K562 (cell line): ENCODE measurements at regions not wholly inside any gene's neighbourhood (a gene's known extent, or its start where the extent isn't known, plus 50 kb on each side); places are given as distances from the start of the nearest gene placed in this dataset.

Experiments
- ETV6 ChIP-seq, 3 experiments: fragments of 150-350 bp in 1 of 3; sonication (generic) in 1 of 3; formaldehyde crosslinking in 1 of 3; IDR thresholded peaks; 2 replicates each; pipeline versions ENCODE4 v1.6.1 to v1.8.0; 2014 to 2022; ENCODE audit warnings: borderline replicate concordance in 2 of 3, low read depth in 2 of 3, antibody characterized with exemption in 1 of 3, low read length in 1 of 3, mild to moderate bottlenecking in 1 of 3, missing genetic modification reagents in 1 of 3
- EZH2 ChIP-seq: IDR thresholded peaks from 2 replicates; pipeline ENCODE4 v1.6.1; 2012; ENCODE audit warnings: low read depth, mild to moderate bottlenecking, inconsistent platforms, low read length, borderline replicate concordance
- FOSL1 ChIP-seq: fragments of 200-800 bp; sonication (Bioruptor generic); conservative IDR thresholded peaks from 2 replicates; pipeline ENCODE4 v1.6.1; 2016; ENCODE audit warnings: missing genetic modification characterization, missing compliant biosample characterization
- MYC ChIP-seq, 2 experiments: fragments of 250-450 bp in 1 of 2; sonication (Bioruptor Pico) in 1 of 2; IDR thresholded peaks; 2 replicates each; pipeline versions ENCODE4 v1.5.1 to v1.6.1; 2012 to 2021; ENCODE audit warnings: low read depth in 2 of 2, borderline replicate concordance in 1 of 2, improper control_type of control experiment in 1 of 2, low read length in 1 of 2, mild to moderate bottlenecking in 1 of 2, moderate library complexity in 1 of 2
- PREB ChIP-seq: sonication (generic); formaldehyde crosslinking; IDR thresholded peaks from 2 replicates; pipeline ENCODE4 v1.8.1; 2023; ENCODE audit warnings: mild to moderate bottlenecking, missing genetic modification reagents
- ZNF174 ChIP-seq: fragments of 250-450 bp; sonication (Bioruptor Pico); IDR thresholded peaks from 2 replicates; pipeline ENCODE4 v1.4.0; 2020; ENCODE audit warnings: mild to moderate bottlenecking
- ZNF197 ChIP-seq: fragments of 200-800 bp; sonication (Bioruptor generic); IDR thresholded peaks from 2 replicates; pipeline ENCODE4 v1.6.1; 2016; ENCODE audit warnings: low read depth, missing genetic modification characterization, missing compliant biosample characterization
- ZNF717 ChIP-seq: fragments of 250-450 bp; sonication (Bioruptor Pico); IDR thresholded peaks from 2 replicates; pipeline ENCODE4 v1.5.0; 2021
- TF ChIP-seq, protein P1 (sequence below), 3 experiments: IDR thresholded peaks in 2 of 3; conservative IDR thresholded peaks in 1 of 3; 2 replicates each; pipeline ENCODE4 v1.5.1; 2011 to 2012; ENCODE audit warnings: low read length in 3 of 3, mild to moderate bottlenecking in 3 of 3, control low read depth in 2 of 3, improper control_type of control experiment in 1 of 3, inconsistent platforms in 1 of 3, low read depth in 1 of 3, mixed read lengths in 1 of 3, moderate library complexity in 1 of 3; ENCODE audit not compliant: insufficient read depth in 2 of 3
- TF ChIP-seq, protein P2 (sequence below): sonication (generic); formaldehyde crosslinking; IDR thresholded peaks from 2 replicates; pipeline ENCODE4 v1.4.0; 2020; ENCODE audit warnings: mild to moderate bottlenecking, missing genetic modification reagents

DNA sequence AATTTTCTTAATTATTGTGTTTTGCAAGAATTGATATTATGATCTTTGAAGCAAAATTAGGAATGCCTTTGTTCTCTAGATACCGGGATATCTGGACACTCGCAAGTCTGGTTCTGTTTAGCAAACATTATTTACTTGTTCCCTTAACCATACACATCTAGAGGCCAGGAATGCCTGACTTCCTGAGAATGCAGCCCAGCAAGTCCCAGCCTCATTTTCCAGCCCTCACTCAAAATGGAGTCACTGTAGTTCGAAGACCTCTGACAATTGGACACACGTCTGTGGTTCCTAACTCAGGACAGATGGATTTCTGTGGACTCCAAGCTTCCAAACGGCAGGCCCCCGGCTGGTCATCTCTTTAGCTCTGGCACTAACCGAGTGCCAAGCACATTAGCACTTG lies 355.4 kb upstream of the RBFOX1 start:
- TF ChIP-seq, protein P1, sequence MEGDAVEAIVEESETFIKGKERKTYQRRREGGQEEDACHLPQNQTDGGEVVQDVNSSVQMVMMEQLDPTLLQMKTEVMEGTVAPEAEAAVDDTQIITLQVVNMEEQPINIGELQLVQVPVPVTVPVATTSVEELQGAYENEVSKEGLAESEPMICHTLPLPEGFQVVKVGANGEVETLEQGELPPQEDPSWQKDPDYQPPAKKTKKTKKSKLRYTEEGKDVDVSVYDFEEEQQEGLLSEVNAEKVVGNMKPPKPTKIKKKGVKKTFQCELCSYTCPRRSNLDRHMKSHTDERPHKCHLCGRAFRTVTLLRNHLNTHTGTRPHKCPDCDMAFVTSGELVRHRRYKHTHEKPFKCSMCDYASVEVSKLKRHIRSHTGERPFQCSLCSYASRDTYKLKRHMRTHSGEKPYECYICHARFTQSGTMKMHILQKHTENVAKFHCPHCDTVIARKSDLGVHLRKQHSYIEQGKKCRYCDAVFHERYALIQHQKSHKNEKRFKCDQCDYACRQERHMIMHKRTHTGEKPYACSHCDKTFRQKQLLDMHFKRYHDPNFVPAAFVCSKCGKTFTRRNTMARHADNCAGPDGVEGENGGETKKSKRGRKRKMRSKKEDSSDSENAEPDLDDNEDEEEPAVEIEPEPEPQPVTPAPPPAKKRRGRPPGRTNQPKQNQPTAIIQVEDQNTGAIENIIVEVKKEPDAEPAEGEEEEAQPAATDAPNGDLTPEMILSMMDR (IDR thresholded peaks at IDR 0.05 in 2 of 3, conservative IDR thresholded peaks at IDR 0.05 in 1 of 3; ENCODE audit: insufficient read depth in 2 of 3, low read depth in 1 of 3, low read length in 3 of 3) = no peak
- TF ChIP-seq EZH2 (no peak), FOSL1 (no peak), MYC (IDR thresholded peaks at IDR 0.05; ENCODE audit: low read depth, low read length) (no peak), MYC (CRISPR knock-in tag; IDR thresholded peaks at IDR 0.05; ENCODE audit: borderline replicate concordance, low read depth) (no peak), ZNF717 (no peak), PREB (CRISPR knock-in tag) (no peak), ETV6 (IDR thresholded peaks at IDR 0.05; ENCODE audit: borderline replicate concordance in 1 of 2, low read depth in 2 of 2, low read length in 1 of 2) (no peak), ETV6 (CRISPR knock-in tag; IDR thresholded peaks at IDR 0.05; ENCODE audit: borderline replicate concordance) (no peak), ZNF197 (CRISPR knock-in tag) (no peak), ZNF174 (CRISPR knock-in tag) (no peak)
- TF ChIP-seq, protein P2, sequence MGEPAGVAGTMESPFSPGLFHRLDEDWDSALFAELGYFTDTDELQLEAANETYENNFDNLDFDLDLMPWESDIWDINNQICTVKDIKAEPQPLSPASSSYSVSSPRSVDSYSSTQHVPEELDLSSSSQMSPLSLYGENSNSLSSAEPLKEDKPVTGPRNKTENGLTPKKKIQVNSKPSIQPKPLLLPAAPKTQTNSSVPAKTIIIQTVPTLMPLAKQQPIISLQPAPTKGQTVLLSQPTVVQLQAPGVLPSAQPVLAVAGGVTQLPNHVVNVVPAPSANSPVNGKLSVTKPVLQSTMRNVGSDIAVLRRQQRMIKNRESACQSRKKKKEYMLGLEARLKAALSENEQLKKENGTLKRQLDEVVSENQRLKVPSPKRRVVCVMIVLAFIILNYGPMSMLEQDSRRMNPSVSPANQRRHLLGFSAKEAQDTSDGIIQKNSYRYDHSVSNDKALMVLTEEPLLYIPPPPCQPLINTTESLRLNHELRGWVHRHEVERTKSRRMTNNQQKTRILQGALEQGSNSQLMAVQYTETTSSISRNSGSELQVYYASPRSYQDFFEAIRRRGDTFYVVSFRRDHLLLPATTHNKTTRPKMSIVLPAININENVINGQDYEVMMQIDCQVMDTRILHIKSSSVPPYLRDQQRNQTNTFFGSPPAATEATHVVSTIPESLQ (CRISPR knock-in tag) = no peak
